K562 (cell line): ENCODE measurements at regions not wholly inside any gene's neighbourhood (a gene's known extent, or its start where the extent isn't known, plus 50 kb on each side); places are given as distances from the start of the nearest gene placed in this dataset.

Experiments
- ATAC-seq: fragments of 200-7000 bp; cut with Tn5 transposase; 3 replicates; pipeline ENCODE4 v1.9.1; 2020; ENCODE audit warnings: moderate library complexity
- BruUV-seq: library from RNA; stranded (reverse); fragments of 400-500 nt; replicated peaks from 2 replicates; lab custom pipeline; 2021; lab: Mats Ljungman, UMichigan
- CTCF ChIA-PET: fragments of 300-600 bp; formaldehyde crosslinking; extraction: SDS; loops from one replicate; lab custom pipeline; 2021; ENCODE audit warnings: low intra/inter-chr PET ratio; lab: Yijun Ruan, JAX
- POLR2A ChIA-PET: fragments of 300-600, 350-650 bp; sonication (Branson Sonifier 250); formaldehyde crosslinking; extraction: SDS; loops from one replicate; lab custom pipeline; 2021; ENCODE audit warnings: antibody characterized with exemption, inconsistent platforms; lab: Yijun Ruan, JAX
- DNase-seq, 4 experiments: peaks; one replicate each; pipeline versions ENCODE4 v3.0.0 to v3.0.0-alpha.2; 2011 to 2018; ENCODE audit warnings: low spot score in 3 of 4, mixed read lengths in 3 of 4; ENCODE audit errors: extremely low read depth in 1 of 4
- FAIRE-seq: peaks from 2 replicates; lab custom pipeline; 2011; peaks lifted over from hg19 to GRCh38; lab: Jason Lieb, UNC
- H2AFZ ChIP-seq: 2 replicates; pipeline ENCODE4 v1.6.0; 2011; ENCODE audit warnings: low read depth, low read length, control low read depth, inconsistent platforms
- H3K27ac ChIP-seq: fragments of 200-600 bp; 3 replicates; pipeline ENCODE4 v1.8.0; 2011; ENCODE audit warnings: low read depth, mild to moderate bottlenecking, control low read depth, inconsistent platforms, low read length, moderate library complexity, mixed read lengths; ENCODE audit errors: extremely low read depth
- H3K27me3 ChIP-seq, 2 experiments: fragments of 300-600 bp in 1 of 2; 2 replicates in 1 of 2; 3 replicates in 1 of 2; pipeline versions ENCODE4 v1.6.0 to v1.8.0; 2011; ENCODE audit warnings: inconsistent platforms in 2 of 2, low read length in 2 of 2, mild to moderate bottlenecking in 1 of 2, mixed read lengths in 1 of 2, moderate library complexity in 1 of 2; ENCODE audit not compliant: control insufficient read depth in 2 of 2, insufficient read depth in 2 of 2
- H3K36me3 ChIP-seq: fragments of 300-600 bp; 3 replicates; pipeline ENCODE4 v1.8.0; 2011; ENCODE audit warnings: mild to moderate bottlenecking, low read length, inconsistent platforms; ENCODE audit not compliant: control insufficient read depth, insufficient read depth
- H3K4me1 ChIP-seq, 2 experiments: fragments of 200-600 bp in 1 of 2; replicated peaks in 1 of 2; 2 replicates in 1 of 2; 3 replicates in 1 of 2; pipeline versions ENCODE4 v1.5.1 to v1.8.0; 2011; ENCODE audit warnings: inconsistent platforms in 2 of 2, low read length in 2 of 2, mild to moderate bottlenecking in 1 of 2, mixed read lengths in 1 of 2, moderate library complexity in 1 of 2; ENCODE audit not compliant: control insufficient read depth in 2 of 2, insufficient read depth in 2 of 2
- H3K4me2 ChIP-seq: 2 replicates; pipeline ENCODE4 v1.6.1; 2011; ENCODE audit warnings: low read length, control low read depth, inconsistent platforms, mixed read lengths; ENCODE audit not compliant: insufficient read depth
- H3K4me3 ChIP-seq: fragments of 200-600 bp; sonication (generic), shearing (Covaris generic); 2 replicates; pipeline ENCODE4 v1.5.1; 2016; ENCODE audit warnings: control low read depth, inconsistent platforms
- H3K79me2 ChIP-seq: fragments of 200-600 bp; 3 replicates; pipeline ENCODE4 v1.8.0; 2011; ENCODE audit warnings: low read length, inconsistent platforms; ENCODE audit not compliant: control insufficient read depth, insufficient read depth
- H3K9ac ChIP-seq, 2 experiments: 2 replicates each; pipeline versions ENCODE4 v1.6.0 to v1.6.1; 2011; ENCODE audit warnings: low read depth in 2 of 2, low read length in 2 of 2, control low read depth in 1 of 2, inconsistent platforms in 1 of 2, mild to moderate bottlenecking in 1 of 2, mixed read lengths in 1 of 2; ENCODE audit not compliant: insufficient read depth in 1 of 2
- H3K9me1 ChIP-seq: one replicate; pipeline ENCODE4 v1.6.0; 2011; ENCODE audit warnings: inconsistent platforms, mild to moderate bottlenecking, low read length, moderate library complexity; ENCODE audit not compliant: control insufficient read depth, insufficient read depth
- H3K9me3 ChIP-seq: replicated peaks from 2 replicates; pipeline ENCODE4 v1.5.1; 2011; ENCODE audit warnings: low read depth, low read length, inconsistent platforms; ENCODE audit not compliant: control insufficient read depth, insufficient read depth
- H4K20me1 ChIP-seq: replicated peaks from 2 replicates; pipeline ENCODE4 v1.6.1; 2011; ENCODE audit warnings: low read length, inconsistent platforms, mixed read lengths; ENCODE audit not compliant: control insufficient read depth, insufficient read depth
- CHCHD3 ChIP-seq: fragments of 250-450 bp; sonication (Bioruptor Pico); IDR thresholded peaks from 2 replicates; pipeline ENCODE4 v2.1.2; 2022; ENCODE audit warnings: mild to moderate bottlenecking
- CREB3 ChIP-seq: fragments of 450-650 bp; conservative IDR thresholded peaks from 2 replicates; pipeline ENCODE4 v1.6.1; 2016; ENCODE audit warnings: missing genetic modification characterization, low read depth, mild to moderate bottlenecking, missing compliant biosample characterization, moderate library complexity
- CTCFL ChIP-seq: IDR thresholded peaks from 2 replicates; pipeline ENCODE4 v1.6.1; 2011; ENCODE audit warnings: borderline replicate concordance, low read depth, mild to moderate bottlenecking, moderate library complexity, low read length; ENCODE audit not compliant: insufficient read depth, poor library complexity, severe bottlenecking
- EP300 ChIP-seq: IDR thresholded peaks from 2 replicates; pipeline ENCODE4 v1.6.1; 2012; ENCODE audit warnings: low read length, improper control_type of control experiment
- FOS ChIP-seq: IDR thresholded peaks from 3 replicates; pipeline ENCODE4 v1.6.1; 2011; ENCODE audit not compliant: insufficient read length; ENCODE audit errors: extremely low read depth
- GATAD2B ChIP-seq: fragments of 450-650 bp; IDR thresholded peaks from 2 replicates; pipeline ENCODE4 v1.6.1; 2017; ENCODE audit warnings: mild to moderate bottlenecking, borderline replicate concordance
- IRF1 ChIP-seq: sonication (generic); formaldehyde crosslinking; IDR thresholded peaks from 2 replicates; pipeline ENCODE4 v1.8.0; 2022; ENCODE audit warnings: missing genetic modification reagents, mild to moderate bottlenecking, borderline replicate concordance
- JUNB ChIP-seq: fragments of 450-650 bp; formaldehyde crosslinking; conservative IDR thresholded peaks from 2 replicates; pipeline ENCODE4 v1.4.0; 2020; ENCODE audit warnings: mild to moderate bottlenecking
- MLLT1 ChIP-seq, 2 experiments: fragments of 450-650 bp; IDR thresholded peaks; 2 replicates each; pipeline ENCODE4 v1.6.1; 2016
- SMARCB1 ChIP-seq: IDR thresholded peaks from 2 replicates; pipeline ENCODE4 v1.6.1; 2011; ENCODE audit warnings: improper control_type of control experiment, low read depth; ENCODE audit not compliant: insufficient read length
- STAT5B ChIP-seq: fragments of 250-450 bp; sonication (Bioruptor Pico); IDR thresholded peaks from 2 replicates; pipeline ENCODE4 v1.8.0; 2021; ENCODE audit warnings: mild to moderate bottlenecking, inconsistent platforms
- TFAM ChIP-seq: fragments of 250-450 bp; sonication (Bioruptor Pico); conservative IDR thresholded peaks from 2 replicates; pipeline ENCODE4 v1.5.0; 2021; ENCODE audit warnings: mild to moderate bottlenecking, moderate library complexity
- ZNF280B ChIP-seq: fragments of 250-450 bp; sonication (Bioruptor Pico); IDR thresholded peaks from 2 replicates; pipeline ENCODE4 v1.5.1; 2021; ENCODE audit warnings: mild to moderate bottlenecking
- ZSCAN29 ChIP-seq: fragments of 450-650 bp; IDR thresholded peaks from 2 replicates; pipeline ENCODE4 v1.6.1; 2017
- WGBS: fragments of 100-300 bp; shearing (Covaris generic); methylation state at CpG from one replicate; pipeline ENCODE4 v1.1.6; 2016; ENCODE audit warnings: low coverage, mixed read lengths; ENCODE audit not compliant: insufficient coverage; ENCODE audit errors: missing lambda C conversion rate; 5-methylcytosine and 5-hydroxymethylcytosine counted together
- in situ Hi-C: fragments of 300-500 bp; cut with MboI; formaldehyde crosslinking; loops from 4 replicates; pipeline ENCODE4 v1.15.0; 2018; ENCODE audit warnings: inconsistent platforms, mixed read lengths
- intact Hi-C: fragments of 100-400 bp; cut with micrococcal nuclease; formaldehyde crosslinking; loops from 2 replicates; pipeline ENCODE4 v1.14.2; 2022

- Histone ChIP-seq H3K27me3 (no peaks in the 10 kb centered on the region), H3K4me1 (no peaks in the 10 kb centered on the region)
- no peak for TF ChIP-seq MLLT1 (IDR thresholded peaks at IDR 0.05)
- TF ChIP-seq IRF1 (CRISPR knock-in tag), result no peak
- TF ChIP-seq EP300, result no peak
- no peak for TF ChIP-seq CREB3 (tag)
- no peak for TF ChIP-seq ZNF280B (CRISPR knock-in tag)
- no peak for TF ChIP-seq TFAM (CRISPR knock-in tag)
- TF ChIP-seq ZSCAN29, result no peak
- TF ChIP-seq GATAD2B, result no peak
- TF ChIP-seq FOS, result no peak
- no peak for TF ChIP-seq JUNB (CRISPR knock-in tag)
- no peak for TF ChIP-seq CTCFL
- TF ChIP-seq SMARCB1, result no peak
- TF ChIP-seq STAT5B, result no peak
- no peak for TF ChIP-seq CHCHD3 (CRISPR knock-in tag)
- TF ChIP-seq, all 486 proteins: peak for 0
- intact Hi-C loops, result no loop called here
- no peak for ATAC-seq
- Histone ChIP-seq H3K9me1 (no peaks in the 10 kb centered on the region), H4K20me1 (no peaks in the 10 kb centered on the region), H3K79me2 (no peaks in the 10 kb centered on the region), H3K4me3 (no peak overlapping the region), H3K9ac (no peak overlapping the region), H2AFZ (no peak overlapping the region), H3K27ac (no peak overlapping the region), H3K9me3 (no peaks in the 10 kb centered on the region), H3K36me3 (no peaks in the 10 kb centered on the region), H3K4me2 (no peak overlapping the region)
- ChIA-PET CTCF (no interaction called here), POLR2A (no interaction called here)
- no peak for DNase-seq
- WGBS, result 0% methylated on average over 1 of the region's 1 CpG
- BruUV-seq, result no TSS peak
- in situ Hi-C loops, result no loop called here
- no peak for FAIRE-seq
Observed at GRCh38 chr4:134126000-134126560, 75.5 kb downstream of the PABPC4L start.
